Keratinocyte (primary cell): ENCODE measurements at regions not wholly inside any gene's neighbourhood (a gene's known extent, or its start where the extent isn't known, plus 50 kb on each side); places are given as distances from the start of the nearest gene placed in this dataset.

Source experiments
- EZH2 ChIP-seq: IDR thresholded peaks from one replicate; pipeline ENCODE4 v1.6.1; 2012; ENCODE audit warnings: inconsistent platforms, mild to moderate bottlenecking, low read length, moderate library complexity
- TF ChIP-seq, protein P1 (sequence below), 3 experiments: IDR thresholded peaks in 1 of 3; conservative IDR thresholded peaks in 1 of 3; optimal IDR thresholded peaks in 1 of 3; 2 replicates in 2 of 3; 3 replicates in 1 of 3; pipeline versions ENCODE3 to v1.5.1; 2011; ENCODE audit warnings: low read length in 3 of 3, mild to moderate bottlenecking in 3 of 3, moderate library complexity in 2 of 3, control low read depth in 1 of 3, inconsistent platforms in 1 of 3; ENCODE audit not compliant: insufficient read depth in 2 of 3; ENCODE audit errors: extremely low read depth in 1 of 3

DNA sequence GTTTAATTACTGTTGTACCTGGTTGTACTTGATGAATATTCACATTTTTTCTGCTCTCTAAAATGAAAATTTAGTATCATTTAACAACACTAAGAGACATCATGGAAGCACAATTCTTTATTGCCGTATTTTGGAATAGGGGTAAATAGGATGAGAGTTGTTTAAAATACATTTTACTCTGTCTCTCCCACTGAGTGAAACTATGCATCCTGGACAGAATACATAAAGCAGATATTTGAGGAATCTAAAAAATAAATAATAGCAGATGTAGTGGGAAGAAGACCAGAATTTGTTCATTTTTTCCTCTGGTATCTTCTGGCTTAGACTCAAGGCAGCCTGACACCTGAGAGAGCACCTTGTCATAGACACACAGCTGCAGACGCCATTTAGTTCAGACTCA is 119.1 kb upstream of the AHI1 start:
- TF ChIP-seq, protein P1, sequence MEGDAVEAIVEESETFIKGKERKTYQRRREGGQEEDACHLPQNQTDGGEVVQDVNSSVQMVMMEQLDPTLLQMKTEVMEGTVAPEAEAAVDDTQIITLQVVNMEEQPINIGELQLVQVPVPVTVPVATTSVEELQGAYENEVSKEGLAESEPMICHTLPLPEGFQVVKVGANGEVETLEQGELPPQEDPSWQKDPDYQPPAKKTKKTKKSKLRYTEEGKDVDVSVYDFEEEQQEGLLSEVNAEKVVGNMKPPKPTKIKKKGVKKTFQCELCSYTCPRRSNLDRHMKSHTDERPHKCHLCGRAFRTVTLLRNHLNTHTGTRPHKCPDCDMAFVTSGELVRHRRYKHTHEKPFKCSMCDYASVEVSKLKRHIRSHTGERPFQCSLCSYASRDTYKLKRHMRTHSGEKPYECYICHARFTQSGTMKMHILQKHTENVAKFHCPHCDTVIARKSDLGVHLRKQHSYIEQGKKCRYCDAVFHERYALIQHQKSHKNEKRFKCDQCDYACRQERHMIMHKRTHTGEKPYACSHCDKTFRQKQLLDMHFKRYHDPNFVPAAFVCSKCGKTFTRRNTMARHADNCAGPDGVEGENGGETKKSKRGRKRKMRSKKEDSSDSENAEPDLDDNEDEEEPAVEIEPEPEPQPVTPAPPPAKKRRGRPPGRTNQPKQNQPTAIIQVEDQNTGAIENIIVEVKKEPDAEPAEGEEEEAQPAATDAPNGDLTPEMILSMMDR (optimal IDR thresholded peaks at IDR 0.05 in 1 of 3, IDR thresholded peaks at IDR 0.05 in 1 of 3, conservative IDR thresholded peaks at IDR 0.05 in 1 of 3; ENCODE audit: extremely low read depth in 1 of 3, insufficient read depth in 2 of 3, low read length in 3 of 3) = no peak
- TF ChIP-seq EZH2 = no peak
